Choroid plexus epithelial cell (primary cell): ENCODE measurements at regions not wholly inside any gene's neighbourhood (a gene's known extent, or its start where the extent isn't known, plus 50 kb on each side); places are given as distances from the start of the nearest gene placed in this dataset.

ENCODE experiments used
- DNase-seq: peaks from one replicate; pipeline ENCODE4 v3.0.0-alpha.2; 2010; ENCODE audit warnings: low read depth
- H3K4me3 ChIP-seq: 2 replicates; pipeline ENCODE4 v1.5.1; 2011; ENCODE audit warnings: low read depth, mild to moderate bottlenecking, control low read depth, low read length, moderate library complexity
- TF ChIP-seq, protein P1 (sequence below): conservative IDR thresholded peaks from 2 replicates; pipeline ENCODE4 v1.5.1; 2011; ENCODE audit warnings: low read depth, mild to moderate bottlenecking, control low read depth, inconsistent platforms, low read length, moderate library complexity

DNA sequence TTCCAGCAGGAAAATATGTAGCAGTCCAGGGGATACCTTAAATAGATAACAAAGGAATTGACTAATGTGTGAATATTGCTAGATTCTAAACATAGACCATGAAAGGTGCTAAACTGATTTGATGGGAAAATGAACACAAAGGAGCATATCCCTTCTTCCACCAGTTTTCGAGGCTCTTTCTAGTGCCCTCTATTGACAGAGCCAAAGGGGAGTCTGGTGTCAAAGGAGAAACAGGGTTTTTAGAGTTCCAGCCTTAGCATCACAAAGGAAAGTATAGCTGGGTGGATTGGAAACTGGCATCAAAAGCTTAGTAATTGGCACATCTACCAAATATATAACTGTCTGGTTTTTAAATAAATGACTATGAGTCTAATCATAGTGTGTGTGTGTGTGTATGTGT, 636.8 kb downstream of the ETV1 start:
- TF ChIP-seq, protein P1, sequence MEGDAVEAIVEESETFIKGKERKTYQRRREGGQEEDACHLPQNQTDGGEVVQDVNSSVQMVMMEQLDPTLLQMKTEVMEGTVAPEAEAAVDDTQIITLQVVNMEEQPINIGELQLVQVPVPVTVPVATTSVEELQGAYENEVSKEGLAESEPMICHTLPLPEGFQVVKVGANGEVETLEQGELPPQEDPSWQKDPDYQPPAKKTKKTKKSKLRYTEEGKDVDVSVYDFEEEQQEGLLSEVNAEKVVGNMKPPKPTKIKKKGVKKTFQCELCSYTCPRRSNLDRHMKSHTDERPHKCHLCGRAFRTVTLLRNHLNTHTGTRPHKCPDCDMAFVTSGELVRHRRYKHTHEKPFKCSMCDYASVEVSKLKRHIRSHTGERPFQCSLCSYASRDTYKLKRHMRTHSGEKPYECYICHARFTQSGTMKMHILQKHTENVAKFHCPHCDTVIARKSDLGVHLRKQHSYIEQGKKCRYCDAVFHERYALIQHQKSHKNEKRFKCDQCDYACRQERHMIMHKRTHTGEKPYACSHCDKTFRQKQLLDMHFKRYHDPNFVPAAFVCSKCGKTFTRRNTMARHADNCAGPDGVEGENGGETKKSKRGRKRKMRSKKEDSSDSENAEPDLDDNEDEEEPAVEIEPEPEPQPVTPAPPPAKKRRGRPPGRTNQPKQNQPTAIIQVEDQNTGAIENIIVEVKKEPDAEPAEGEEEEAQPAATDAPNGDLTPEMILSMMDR: no peak
- no peak overlapping the region for H3K4me3 ChIP-seq
- DNase-seq: no peak

DNA sequence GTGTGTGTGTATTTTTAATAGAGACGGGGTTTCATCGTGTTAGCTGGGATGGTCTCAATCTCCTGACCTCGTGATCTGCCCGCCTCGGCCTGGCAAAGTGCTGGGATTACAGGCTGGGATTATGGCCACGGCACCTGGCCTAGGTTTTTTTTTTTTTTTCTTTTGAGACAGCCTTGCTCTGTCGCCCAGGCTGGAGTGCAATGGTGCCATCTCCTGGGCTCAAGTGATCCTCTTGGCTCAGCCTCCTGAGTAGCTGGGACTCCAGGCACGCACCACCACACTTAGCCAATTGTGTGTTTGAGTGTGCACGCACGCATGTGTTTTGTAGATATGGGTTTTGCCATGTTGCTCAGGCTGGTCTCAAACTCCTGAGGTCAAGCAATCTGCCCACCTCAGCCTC, 629.8 kb downstream of the ETV1 start:
- DNase-seq: no peak
- no peak overlapping the region for H3K4me3 ChIP-seq
- TF ChIP-seq, protein P1: no peak

- H3K4me3 ChIP-seq: no peak overlapping the region
- DNase-seq: no peak
- TF ChIP-seq, protein P1: no peak
These were observed 602.7 kb downstream of the ETV1 start for GRCh38 chr7:13386741-13387140.

DNA sequence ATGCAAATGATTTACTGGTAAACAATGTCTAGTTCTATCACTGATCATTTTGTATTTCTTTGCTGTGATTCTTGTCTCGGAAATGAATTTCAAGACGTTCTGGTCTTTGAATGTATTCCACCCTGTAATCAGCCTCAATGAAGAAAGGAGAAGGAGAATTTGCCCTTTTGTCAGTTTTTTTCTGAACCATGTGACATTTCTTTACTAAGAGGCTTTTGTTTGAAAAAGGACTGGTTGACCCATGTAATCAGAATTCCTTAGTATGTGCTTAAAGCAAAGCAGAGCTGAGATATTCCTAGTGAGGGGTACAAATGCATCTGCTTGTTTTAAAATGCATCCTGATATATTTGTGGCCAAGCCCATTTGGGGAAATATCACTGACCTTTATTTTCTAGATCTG, 581.6 kb downstream of the ETV1 start:
- DNase-seq: no peak
- TF ChIP-seq, protein P1: no peak

GRCh38 chr7:13411151-13411550, 578.3 kb downstream of the ETV1 start:
- TF ChIP-seq, protein P1: peak; percentile 26
- peak; percentile 3 for DNase-seq
- H3K4me3 ChIP-seq: no peak overlapping the region

More for the DNA sequence above, 581.6 kb downstream of the ETV1 start:
- H3K4me3 ChIP-seq: no peak overlapping the region

GRCh38 chr7:13411636-13412035, 577.8 kb downstream of the ETV1 start:
- TF ChIP-seq, protein P1: no peak
- H3K4me3 ChIP-seq: no peak overlapping the region
- DNase-seq: no peak

- no peak for DNase-seq
- no peak overlapping the region for H3K4me3 ChIP-seq
- TF ChIP-seq, protein P1: no peak
These were observed 575.3 kb downstream of the ETV1 start for GRCh38 chr7:13414181-13414580.
